CD1c-positive myeloid dendritic cell (primary cell): ENCODE measurements at regions not wholly inside any gene's neighbourhood (a gene's known extent, or its start where the extent isn't known, plus 50 kb on each side); places are given as distances from the start of the nearest gene placed in this dataset.

ENCODE experiments used
- DNase-seq: peaks from one replicate; pipeline ENCODE4 v3.0.0-alpha.2; 2016; ENCODE audit errors: extremely low spot score

DNA sequence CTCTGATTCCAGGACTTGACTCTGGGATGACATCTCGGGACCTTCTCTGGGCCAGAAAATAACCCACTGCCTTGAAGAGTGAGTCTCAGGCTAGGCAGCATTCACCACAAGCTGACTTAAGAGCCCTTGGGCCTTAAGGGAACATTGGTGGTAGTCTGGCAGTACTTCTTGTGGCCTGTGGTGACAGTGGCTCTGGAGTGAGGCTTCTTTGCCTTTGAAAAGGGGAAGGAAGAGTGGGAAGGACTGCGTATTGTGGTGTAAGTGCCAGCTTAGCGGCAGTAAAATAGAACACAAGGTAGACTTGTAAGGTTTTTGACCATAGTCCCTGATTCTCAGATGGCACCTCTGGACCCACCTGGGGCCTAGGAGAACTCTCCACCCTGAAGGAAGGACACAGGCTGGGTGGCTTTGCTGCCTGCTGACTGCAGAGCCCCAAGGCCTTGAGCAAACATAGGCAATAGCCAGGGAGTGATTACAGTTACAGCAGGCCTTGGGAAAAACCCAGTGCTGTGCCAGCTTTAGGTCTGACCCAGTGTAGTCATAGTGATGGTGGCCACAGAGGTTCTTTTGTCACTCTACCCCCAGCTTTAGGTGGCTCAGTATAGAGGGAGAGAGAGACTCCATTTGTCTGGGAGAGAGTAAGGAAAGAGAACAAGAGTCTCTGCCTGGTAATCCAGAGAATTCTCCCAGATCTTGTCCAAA, 483.9 kb downstream of the SH2D4B start:
- DNase-seq = peak; percentile 6

DNA sequence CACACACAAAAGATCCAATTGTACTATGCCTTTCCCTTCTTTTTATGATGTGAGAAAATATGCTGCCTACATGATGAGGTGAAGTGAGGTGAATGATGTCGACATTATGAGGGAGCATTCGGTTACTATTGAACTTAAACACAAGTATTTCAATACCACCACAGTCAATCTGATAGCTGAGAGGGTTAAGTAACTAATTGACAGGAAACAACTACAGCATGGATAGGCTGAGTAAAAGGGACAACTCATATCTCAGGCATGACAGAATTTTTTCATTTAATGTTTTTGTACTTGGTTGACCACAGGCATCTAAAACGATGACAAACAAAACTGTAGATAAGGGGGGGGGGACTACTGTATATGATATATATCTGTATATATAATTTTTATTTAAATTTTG, 488.9 kb downstream of the SH2D4B start:
- DNase-seq = no peak

DNA sequence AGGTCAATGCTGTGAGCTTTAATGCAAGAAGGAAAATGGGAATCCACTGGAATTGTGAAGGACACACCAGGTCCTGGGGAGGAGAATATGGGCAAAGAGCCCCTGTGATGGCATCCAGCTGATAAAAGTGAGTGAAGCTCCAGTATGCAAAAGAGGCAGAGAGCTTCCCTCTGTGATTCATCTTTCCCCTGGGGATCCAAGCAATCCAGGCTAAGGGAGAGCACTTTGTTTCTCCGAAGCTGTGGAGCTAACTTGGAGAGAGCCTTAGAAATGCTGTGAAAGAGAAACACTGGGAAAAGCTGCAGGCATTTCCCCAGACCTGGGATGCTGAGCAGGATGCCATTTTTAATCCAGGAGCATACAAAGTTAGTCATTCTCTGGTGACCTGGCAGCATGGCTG, 489.5 kb downstream of the SH2D4B start:
- DNase-seq = no peak

DNA sequence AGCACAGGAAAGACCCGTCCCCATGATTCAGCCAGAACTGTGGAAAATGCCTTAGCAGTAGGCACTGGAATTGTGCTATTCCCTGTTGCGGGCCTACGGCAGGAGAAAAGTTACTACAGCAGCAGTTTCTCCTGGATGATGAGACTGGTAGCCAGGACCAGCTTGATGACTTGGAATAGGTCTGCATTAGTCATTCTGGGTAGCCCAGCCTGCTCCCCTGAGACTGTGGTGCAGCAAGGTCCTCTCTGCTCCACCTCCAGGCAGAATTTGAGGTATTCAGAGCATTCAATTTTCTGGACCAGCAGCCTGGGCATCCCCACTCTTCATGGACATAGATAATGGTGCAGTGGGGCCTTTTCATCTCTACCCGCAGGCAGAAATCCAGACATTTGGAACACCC, 490.0 kb downstream of the SH2D4B start:
- DNase-seq = no peak

DNA sequence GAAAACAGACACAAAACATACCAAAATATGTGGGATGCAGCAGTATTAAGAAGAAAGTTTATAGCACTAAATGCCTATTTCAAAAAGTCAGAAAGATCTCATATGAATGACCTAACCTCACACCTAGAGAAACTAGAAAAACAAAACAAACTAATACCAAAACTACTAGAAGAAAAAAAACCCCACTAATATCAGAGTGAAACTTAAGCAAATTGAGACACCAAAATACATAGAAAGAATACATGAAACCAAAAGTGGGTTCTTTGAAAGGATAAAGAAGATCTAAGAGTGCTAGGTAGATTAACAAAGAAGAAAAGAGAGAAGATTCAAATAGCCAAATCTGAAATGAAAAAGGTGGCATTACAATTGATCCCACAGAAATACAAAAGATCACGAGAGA, 494.1 kb downstream of the SH2D4B start:
- no peak for DNase-seq

DNA sequence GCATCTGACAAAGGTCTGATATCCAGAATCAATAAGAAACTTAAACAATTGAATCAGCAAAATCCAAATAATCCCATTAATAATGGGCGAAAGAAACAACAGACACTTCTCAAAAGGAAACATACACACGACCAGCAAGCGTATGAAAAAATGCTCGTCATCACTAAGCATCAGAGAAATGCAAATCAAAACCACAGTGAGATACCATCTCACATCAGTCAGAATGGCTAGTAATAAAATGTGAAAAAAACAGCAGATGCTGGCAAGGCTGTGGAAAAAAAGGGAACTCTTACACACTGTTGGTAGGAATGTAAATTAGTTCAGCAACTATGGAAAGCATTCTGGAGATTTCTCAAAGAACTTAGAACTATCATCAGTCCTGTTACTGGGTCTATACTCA, 496.7 kb downstream of the SH2D4B start:
- no peak for DNase-seq

DNA sequence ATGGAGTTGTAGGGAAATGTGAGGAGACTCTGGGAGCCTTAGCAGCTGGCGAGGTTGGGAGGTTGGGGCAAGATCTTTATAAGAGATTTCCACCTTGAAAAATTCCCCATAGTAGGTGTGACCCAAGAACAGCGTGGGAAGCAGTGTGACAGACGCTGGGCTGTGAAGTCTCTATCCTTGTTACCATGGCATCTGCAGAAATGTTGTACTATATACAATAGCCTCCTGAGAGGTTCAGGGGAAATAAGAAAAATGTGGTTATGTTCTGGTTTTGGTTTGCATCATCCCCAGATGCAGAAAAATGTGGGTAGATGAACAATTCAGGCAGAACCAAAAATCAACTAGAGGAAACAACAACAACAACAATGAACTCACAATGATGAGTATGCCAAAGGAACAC, 498.6 kb downstream of the SH2D4B start:
- no peak for DNase-seq

DNA sequence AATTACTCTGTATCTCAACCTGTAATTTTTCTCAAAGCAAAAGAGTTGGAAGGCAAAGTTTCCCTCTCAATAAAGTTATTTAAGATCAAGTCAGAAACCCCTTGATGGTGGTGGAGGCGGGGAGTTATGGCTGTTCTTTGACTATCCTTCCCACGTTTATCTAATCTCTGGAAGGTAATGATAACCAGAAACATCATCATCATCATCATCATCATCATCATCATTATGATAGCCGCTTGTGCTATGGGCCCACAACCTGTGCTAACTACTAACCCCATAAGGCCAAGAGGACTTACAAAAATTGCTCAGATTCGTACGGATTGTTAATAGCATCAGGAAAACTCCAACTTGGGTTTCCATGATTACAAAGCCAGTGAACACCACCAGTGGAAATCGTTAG, 502.3 kb downstream of the SH2D4B start:
- DNase-seq = no peak

DNA sequence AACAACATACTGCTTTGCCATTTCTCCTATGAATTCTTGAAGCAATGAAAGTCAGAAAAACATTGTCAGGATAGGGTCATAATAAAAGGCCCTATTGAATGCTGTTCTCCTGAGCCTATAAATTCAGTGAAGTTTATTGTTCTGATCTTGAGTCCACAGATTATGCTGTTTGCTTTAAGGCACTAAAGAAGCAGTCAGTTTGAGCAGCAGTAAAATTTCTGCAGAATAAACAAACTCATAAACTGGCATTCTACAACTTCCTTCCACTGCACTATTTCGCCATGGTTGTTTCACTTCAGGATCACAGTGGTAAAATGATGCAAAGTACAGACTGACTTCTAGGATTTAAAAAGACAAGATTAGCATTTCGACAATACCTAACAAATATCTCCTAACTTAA, 503.2 kb downstream of the SH2D4B start:
- no peak for DNase-seq

DNA sequence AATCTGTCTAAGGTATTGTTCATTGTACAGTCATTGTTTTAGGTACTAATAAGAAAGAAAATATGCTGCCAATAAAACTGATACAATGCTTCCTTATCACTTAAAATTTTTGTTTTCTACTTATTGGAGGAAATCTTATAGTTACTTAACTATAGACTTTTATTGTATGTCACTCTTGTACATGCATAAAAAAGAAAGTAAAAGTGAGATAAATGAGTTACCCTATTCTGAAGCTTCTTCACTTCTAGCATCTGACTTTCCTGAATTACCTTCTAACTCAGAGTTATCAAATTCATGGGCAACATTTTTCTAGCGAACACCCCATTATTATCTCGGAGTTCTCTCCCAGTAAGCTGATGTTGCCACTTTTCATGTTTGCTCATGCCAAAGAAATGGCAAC, 504.9 kb downstream of the SH2D4B start:
- DNase-seq = no peak

DNA sequence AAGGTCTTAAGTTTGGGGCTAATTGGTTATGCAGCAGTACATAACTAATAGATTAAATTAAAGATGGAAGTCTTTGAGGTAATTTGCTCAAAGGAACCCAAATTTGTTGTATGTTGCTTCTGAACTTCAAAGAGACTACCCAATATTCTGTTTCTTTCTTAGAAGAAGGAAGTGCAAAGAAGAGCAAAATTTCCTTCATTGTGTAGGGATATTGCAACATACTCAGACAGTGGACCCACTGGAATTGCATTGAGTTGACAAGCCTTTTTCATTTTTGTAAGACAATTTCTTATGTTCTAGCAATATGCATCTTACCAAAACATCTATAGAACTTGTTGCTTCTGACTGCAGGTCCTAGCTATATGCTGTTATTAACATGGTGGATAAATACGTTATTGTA, 527.8 kb downstream of the SH2D4B start:
- DNase-seq = no peak

DNA sequence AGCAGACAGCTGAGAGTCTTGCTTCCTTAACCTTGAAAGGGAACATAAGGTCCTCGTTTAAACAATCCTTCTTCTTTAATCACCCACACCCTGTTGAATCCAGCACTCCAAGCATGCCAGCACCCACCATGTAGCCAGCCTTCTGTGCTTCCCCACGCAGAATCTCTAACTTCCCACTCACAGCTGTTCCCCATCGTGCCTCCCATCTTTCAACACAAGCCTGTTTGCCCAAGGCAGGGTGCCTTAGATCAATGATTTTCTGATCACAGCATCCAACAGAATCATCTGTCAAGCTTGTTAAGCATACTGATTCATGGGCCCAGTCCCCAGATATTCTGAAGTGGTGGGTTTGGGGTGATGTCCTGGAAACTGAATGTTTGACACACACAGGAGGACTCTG, 530.8 kb downstream of the SH2D4B start:
- DNase-seq = no peak

DNA sequence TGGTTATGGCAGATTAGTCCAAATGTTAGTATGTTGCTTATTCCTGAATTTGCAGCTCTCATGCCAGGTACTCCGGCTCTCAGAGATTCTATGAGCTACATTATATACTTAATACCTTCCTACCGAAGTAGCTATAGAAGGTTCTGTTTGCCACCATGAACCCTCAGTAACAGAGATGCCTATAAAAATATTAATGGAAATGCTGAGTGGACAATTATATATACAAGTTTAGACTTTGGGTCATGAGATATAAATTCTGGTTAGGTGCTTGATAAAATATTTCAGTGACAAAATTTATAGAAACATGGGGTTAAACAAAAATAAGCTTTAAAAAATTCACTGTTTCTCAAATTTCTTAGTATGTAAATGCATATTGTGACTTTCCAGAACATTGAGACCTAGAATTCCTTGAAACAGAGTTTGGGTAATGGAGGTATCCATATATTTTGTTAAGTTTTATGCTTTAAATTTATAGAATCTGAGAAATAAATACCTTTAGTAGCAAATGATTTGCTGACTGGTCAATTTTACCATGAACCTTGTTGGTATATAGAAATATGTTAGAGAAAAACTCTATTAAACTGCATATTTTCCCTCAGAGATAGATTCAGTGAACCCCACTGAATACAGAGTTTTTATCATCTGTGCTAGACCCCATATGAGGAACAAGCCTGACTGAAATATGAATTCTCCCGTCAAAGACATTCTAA, 533.5 kb downstream of the SH2D4B start:
- DNase-seq = no peak

DNA sequence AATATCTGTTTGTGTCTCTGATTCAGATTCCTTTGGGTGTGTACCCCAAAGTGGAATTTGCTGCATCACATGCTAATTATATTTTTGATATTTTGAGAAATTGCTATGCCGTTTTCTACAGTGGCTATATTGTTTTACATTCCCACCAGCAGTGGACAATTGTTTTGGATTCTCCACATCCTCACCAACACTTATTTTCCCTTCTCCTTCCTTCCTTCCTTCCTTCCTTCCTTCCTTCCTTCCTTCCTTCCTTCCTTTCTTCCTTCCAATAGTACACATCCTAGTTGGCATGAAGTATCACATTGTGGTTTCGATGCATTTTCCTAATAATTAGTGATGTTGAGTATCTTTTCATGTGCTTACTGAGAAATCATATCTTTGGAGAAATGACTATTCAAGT, 535.5 kb downstream of the SH2D4B start:
- DNase-seq = no peak

DNA sequence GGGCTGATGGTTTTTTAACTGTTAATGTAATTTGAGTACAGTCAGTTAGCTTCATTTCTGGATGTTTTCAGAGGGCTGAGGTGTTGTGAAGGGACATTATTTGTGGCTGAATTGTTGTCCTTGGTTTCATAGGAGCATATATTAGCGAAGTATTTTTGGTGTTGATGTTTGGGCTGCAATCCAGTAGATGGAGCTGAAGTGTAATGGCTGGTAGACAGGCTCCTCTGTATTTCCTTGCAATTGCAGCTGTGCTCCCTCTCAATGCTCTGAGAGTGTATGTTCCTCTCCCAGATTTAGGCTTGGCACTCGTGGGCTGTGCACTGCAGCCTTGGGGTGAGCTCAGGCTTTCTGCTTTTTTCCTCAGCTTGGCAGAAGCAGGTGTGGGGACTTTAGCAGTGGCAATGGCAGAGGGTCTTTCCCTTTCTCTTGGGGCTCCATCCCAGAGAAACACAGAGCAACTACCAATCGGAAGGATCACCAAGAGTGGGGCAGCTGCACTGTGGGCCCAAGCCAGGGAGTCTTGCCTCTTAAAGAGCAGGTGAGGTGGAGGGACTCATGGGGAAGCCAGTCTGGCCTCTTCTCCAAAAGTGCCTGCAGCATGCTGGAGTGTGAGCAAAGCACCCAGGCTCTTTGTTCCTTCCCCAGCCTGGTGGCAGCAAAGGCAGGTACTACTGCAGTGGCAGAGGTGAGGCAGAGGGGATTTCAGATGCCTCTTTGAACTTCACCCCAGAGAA, 544.4 kb downstream of the SH2D4B start:
- no peak for DNase-seq

DNA sequence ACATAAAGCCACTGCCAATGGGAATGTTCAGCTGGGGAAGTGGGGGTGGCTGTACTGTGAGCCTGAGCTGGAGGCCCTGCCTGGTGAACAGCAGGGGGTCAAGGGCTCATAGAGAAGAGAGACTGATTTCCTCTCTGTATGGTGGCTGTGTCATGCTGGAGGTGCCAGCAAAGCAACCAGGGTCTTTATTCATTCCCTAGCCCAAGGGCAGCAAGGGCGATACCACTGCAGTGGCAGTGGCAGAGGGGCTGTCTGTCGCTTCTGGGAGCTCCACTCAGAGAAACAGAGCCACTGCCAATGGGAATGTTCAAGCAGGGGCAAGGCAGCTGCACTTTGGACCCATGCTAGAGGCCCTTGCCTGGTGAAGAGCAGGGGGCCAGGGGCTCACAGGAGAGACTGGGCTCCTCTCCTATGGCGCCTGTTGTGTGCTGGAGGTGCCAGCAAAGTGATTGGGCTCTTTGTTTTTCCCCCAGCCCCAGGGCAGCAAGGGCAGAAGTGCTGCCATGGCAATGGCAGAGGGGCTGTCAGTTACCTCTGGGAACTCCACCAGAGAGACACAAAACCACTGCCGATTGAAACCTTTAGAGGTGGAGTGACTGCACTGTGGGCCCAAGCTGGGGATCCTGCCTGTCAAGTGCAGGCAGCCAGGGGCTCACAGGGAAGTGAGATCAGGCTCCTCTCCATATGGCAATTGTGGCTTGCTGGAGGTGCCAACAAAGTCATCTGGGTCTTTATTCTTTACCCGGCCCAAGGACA, 545.1 kb downstream of the SH2D4B start:
- no peak for DNase-seq

DNA sequence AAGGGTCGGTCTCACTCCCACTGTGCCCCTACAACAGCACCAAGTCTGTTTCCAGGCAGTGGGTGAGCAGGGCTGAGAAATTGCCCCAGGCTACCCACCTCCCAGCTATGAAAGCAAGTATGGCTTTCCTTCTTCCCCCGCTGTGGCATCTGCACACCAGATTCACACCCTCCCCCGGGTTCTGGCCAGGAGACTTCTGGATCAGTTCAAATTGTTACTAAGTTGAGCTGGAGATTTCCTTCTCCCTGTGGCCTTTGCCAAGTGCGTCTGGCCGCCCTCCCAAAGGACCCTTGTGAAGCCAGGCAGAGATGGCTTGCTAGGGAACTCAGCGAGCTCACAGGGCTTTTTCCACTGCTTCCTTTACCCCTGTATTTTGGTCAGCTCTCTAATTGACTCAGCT, 555.4 kb downstream of the SH2D4B start:
- no peak for DNase-seq

DNA sequence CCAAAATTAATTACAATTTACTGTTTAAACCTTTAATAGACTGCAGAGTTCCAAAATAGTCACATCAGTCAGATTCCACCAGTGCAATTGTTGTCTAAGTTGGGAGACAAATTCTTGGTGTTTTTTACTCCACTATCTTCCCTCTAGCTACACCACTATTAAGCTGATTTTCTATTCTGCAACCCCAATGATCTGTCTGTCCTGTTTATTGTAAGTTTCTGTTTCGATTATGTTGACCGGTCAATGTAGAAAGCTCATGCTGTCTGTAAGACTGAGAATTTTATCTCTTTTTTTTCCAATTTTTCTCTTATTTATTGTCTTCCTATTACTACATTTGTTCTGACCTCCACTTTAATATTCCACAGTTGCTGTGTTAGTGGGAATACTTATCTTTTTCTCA, 557.5 kb downstream of the SH2D4B start:
- DNase-seq = no peak

DNA sequence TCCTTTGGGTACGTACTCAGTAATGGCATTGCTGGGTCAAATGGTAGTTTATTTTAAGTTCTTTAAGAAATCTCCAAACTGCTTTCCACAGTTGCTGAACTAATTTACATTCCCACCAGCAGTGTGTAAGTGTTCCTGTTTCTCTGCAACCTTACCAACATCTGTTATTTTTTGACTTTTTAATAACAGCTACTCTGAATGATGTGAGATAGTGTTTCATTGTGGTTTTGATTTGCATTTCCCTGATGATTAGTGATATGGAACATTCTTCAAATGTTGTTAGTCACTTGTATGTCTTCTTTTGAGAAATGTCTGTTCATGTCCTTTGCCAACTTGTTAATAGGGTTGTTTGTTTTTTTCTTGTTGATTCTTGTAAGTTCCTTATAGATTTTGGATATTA, 558.9 kb downstream of the SH2D4B start:
- no peak for DNase-seq

DNA sequence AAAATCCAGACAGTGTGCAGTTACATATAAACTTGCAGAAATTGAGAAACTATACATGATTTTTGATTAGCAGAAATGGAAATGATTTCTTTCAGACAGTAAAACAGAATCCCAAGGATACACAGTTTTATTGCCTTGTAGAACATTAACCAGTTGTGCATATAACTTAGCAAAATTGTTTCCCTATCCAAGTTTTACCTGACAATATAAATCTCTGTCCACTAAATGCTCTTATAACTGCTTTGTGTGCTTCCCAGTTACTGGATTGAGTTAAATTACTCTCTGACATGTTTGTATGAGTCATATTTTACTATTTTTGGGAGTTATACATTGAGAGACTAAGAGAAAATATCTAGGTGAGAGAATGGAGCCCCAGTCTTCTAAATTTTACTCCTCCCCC, 563.4 kb downstream of the SH2D4B start:
- DNase-seq = no peak

DNA sequence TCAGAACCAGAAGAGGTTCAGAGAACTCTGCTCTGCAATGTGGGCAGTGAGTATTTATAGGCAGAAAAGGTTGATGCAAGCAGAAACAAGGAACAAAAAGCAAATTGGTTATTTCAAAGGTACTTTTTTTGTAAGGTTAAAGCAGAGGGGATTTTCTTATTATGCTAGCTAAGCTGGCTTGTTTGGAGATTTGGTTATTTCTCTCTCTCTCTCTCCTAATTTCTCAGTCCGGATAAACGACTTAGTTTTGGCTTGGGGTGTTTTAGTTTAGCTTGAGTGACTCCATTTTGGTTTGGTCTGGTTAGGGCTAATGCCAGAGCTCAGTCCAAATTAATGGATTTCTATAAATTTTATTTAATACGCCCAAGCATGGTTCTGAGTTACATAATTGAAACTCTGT, 566.8 kb downstream of the SH2D4B start:
- DNase-seq = no peak

DNA sequence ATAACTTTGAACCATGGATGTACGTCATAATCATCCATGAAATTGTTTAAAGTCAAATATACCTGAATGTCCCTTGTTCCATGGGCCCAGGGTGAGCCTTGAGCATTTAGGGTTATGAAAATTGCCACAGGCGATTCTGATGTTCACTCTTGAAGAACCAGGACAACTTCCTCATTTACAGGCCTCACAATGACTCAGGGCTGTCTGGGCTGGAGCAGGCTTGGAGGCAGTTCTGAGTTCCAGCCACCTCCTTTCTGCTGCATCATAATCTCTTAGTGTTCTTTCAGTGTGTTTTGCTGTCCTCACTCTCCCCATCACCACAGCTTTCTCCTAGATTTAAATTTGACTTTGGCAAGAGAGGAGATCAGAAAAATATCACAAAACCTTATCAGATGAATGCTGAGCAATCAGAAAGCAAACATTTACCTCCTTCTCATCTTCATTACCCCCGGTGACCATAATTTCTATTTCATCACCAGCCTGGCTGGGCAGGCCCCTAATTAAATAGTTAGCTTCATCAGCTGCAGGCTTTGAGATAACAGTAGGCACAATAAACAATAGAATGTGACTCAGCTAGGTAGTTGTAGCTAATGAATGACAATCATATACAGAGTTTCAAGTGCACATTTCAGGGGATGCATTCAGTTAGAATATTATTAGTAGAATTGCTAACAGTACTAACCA, 571.0 kb downstream of the SH2D4B start:
- peak; percentile 24 for DNase-seq
